ENCODE measurements at regions not wholly inside any gene's neighbourhood (a gene's known extent, or its start where the extent isn't known, plus 50 kb on each side); places are given as distances from the start of the nearest gene placed in this dataset.
"Not testable (repeated sequence)": the region's sequence is repeated elsewhere in the genome, so short reads cannot be mapped to it uniquely, and the experiment has no call there.

- DNase-seq (ENCODE audit: extremely low read depth, low read depth, low spot score) = no peak
These were observed 116.8 kb upstream of the SERPINE2 start for GRCh38 chr2:224155896-224156295.

- DNase-seq (ENCODE audit: extremely low read depth, low read depth, low spot score) = no peak
These were observed 116.3 kb upstream of the SERPINE2 start for GRCh38 chr2:224155371-224155770.

GRCh38 chr2:224151680-224152310 is 112.7 kb upstream of the SERPINE2 start:
- DNase-seq (ENCODE audit: extremely low read depth, low read depth, low spot score) = no peak

DNA sequence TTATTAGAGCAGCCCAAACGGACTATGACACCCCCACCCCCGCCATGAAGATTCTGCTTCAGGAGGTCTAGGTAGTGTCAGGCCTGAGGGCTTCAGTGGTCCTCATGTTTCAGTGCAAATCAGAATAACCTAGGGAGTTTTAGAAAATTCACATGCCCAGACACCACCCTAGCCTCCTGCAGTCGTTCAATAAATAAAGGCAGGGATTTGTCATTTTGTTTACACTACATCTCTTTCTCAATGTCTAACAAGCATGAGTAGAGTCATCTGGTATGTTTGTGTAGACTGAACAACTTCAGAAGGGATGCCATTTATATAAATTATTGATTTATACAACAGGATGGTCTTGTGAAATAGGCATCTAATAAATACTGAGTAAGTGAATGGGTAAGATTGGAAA is 112.1 kb upstream of the SERPINE2 start:
- no peak for DNase-seq (ENCODE audit: extremely low read depth, low read depth, low spot score)

- not testable (repeated sequence) for DNase-seq (ENCODE audit: extremely low read depth, low read depth, low spot score)
These were observed 109.0 kb upstream of the SERPINE2 start for GRCh38 chr2:224148058-224148457.

GRCh38 chr2:224147174-224147573 is 108.1 kb upstream of the SERPINE2 start:
- DNase-seq (ENCODE audit: extremely low read depth, low read depth, low spot score) = no peak

DNA sequence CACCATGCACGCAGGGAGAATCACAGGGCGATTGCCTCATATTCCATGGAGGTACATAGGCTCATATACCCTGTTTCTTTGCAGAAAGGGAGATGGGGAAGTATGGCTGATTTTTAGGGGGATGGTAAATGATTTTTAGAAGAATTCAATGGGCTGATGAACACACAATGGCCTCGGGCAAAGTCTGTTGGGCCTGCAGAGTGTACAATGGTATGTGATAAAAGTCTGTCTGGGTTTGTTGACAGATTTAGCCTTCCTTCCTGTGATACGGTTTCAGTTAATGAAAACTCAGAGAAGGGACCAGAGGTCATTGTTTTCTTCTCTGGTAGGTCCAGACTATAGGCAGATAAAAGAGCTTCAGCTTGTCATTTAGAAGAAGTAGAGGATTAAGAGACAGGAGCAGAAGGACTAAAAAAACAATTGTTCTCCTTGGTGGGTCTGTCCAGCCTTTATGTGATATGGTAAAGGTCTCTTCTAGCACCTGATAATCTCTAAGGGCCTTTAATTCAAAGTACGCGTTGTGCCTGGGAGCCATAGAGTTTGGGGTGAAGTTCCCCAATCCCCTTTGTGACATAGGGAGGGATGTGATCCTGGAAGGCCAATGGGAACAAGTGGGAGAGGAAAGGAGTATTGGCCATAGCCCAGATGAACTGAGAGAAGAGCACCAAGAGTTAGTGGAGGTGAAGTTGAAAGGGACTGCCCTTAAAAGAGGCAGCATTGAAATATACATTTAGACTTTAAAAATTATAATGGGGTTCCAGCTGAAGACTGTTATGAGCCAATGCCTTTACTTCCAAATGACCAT is 107.5 kb upstream of the SERPINE2 start:
- DNase-seq (ENCODE audit: extremely low read depth, low read depth, low spot score) = no peak

DNA sequence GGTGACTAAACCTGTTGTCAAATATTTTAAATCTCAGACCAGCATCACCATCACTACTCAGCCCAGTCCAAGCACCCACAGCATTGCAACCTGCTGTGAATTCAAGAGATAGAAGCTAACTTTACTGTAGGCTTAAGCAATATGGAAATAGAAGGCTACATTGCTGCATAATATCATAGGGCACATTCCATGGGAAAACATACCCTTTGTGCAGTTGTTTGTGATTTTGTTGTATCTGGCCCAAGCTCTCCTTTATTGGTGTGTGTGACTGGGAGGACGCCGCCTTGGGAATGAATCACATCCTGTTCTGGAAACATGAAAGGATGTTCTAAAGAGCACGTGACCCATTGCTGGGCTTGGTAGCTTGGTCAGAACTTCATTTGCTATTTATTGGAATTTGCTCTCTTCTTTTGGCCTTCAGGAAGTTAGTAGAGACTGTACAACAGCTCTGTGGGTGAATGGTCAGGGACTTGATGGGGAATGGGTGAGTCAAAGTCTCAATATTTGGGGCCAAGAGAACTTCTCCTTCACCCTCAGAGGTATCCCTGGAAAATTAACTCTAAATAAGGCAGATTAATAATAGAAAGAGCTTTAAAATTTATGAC is 106.8 kb upstream of the SERPINE2 start:
- peak; percentile 88 for DNase-seq (ENCODE audit: extremely low read depth, low read depth, low spot score)

DNA sequence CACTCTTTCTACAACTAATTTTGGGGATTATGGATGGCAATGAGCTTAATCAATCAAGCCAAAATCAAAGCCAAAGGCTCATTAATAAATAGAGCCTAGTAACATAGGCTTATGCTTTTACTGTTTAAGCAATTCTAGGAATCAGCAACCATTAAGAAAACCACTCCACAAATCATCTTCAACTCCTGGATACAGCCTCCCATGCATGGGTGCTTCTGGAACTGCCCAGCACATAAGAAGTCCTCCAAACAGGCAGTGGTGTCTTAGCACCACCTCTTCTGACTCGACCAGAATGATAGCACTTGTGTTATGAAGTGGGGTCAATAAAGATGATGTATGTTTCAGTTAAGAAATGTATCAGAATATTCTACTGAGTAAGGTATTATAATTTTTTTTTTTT is 104.4 kb upstream of the SERPINE2 start:
- no peak for DNase-seq (ENCODE audit: extremely low read depth, low read depth, low spot score)

DNA sequence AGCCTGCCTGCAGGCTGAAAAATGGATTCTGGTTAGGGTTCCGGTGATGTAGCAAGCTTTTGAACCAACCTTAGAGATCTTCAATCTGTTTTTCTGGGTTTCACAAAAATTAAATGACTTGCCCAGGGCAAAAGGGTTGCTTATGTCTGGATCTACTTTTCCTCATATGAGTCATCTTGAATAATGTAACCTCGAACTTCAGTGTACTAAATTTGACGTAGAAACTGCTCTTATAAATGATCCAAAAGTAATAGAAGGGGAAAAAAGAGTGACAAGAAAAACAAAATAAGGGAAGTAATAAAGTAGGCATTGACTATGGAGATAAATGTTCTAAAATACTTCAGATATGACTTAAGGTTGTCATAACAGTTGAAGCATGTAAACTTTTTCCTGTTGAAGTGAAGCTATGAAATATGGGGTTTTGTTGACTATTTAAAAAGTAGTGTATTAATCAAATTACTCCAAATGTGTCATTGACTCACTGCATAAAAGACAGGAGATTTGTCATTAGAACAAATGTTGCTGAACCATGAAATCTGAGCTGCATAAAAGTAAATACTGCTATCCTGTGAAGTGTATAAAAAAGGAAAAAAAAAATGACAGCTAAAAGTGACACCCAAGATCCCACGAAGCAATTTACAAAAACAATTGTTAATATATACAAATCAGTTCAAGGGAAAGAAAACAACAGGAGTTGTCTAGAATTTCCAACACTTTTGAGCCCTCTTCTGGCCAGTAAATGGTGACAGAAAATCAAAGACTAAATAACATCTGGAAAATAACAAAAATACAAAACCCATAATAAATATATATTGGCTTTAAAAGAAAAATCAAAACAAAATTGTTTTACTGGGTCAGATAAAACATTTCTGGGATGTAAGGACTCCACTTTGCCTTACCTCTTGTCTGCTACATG is 103.6 kb upstream of the SERPINE2 start:
- DNase-seq (ENCODE audit: extremely low read depth, low read depth, low spot score) = peak; percentile 29

GRCh38 chr2:224141304-224141703 is 102.2 kb upstream of the SERPINE2 start:
- no peak for DNase-seq (ENCODE audit: extremely low read depth, low read depth, low spot score)

DNA sequence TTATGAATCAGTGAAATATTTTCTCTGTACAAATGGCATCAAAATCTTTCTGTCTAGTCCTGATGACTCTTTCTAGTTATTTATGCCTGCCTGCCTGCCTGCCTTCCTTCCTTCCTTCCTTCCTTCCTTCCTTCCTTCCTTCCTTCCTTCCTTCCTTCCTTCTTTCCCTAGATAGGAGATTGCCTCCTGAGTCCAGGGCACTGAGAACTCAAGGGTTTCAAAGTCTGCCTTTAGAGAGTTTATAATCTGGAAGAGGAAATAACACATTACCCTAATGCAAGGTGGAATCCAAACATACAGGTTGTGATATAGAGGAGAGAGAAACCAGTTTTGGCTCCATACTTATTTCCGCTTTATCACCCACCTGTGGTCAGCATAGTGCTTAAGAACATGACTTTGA is 98.1 kb upstream of the SERPINE2 start:
- DNase-seq (ENCODE audit: extremely low read depth, low read depth, low spot score) = no peak

DNA sequence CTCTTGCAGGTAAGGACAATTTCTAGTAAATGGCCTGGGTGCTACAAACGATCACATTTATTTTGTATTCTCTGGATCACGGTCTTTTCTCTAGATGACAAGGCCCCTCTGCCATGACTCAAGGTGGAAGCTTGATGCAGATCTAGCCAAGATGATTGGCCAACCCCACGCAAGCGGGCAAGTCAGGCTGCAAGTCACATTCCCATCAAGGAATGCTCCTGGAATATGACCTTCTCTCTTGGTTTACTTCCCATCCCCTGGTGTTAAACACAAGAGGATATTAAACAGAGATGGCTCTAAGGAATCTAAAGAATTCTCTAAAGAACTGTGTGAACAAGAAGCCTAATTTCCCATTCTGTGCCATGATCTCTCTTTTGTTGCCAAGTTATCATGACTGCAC is 97.3 kb upstream of the SERPINE2 start:
- no peak for DNase-seq (ENCODE audit: extremely low read depth, low read depth, low spot score)

DNA sequence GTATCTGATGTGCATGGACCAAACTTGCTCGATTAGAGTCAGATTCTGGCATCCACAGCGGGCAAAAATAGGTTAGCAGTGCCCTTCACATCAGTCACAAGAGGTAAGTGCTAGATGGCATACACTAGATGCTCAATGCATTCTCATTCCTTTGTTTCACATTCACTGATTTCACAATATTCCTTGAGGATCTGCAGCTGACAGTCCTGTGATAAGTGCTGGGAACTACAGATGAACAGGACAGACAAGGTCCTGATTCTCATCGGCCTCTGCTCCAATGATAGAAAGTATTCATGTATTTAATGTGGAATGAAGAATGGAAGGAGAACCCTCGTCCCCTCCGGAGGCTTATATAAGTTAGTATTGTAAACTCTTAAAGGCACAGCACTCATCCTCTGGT is 96.8 kb upstream of the SERPINE2 start:
- no peak for DNase-seq (ENCODE audit: extremely low read depth, low read depth, low spot score)

DNA sequence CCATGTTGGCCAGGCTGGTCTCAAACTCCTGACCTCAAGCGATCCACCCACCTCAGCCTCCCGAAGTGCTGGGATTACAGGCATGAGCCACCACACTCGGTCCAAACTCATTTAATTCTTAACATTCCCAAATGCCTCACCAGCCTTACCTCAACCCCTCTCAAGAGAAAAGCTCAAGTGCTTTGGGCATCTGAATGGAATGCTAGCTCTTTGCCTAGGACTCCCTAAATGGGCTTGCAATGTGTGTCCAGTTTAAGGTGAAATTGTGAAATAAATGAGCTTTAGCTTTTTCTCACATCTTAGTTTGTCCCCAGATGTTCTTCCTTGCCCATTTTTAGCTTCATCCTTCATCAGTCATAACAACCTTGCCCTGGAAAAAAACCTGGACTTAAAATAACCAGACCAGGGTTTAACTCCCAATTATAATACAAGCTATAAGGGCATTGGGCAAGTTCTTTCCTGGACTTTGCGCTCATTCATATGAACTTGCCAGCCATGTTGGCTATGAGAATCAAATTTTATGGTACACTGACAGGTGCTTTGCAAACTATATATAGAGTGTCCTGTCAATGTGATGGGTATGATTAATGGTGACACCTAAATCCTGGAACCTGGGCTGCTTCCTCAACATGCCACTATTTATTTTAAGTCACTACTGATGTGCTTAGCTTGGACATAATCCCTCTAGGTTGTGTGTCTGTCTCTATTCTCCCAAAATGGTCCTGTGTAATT is 95.1 kb upstream of the SERPINE2 start:
- no peak for DNase-seq (ENCODE audit: extremely low read depth, low read depth, low spot score)

GRCh38 chr2:224133387-224133786 is 94.3 kb upstream of the SERPINE2 start:
- DNase-seq (ENCODE audit: extremely low read depth, low read depth, low spot score) = no peak

- DNase-seq (ENCODE audit: extremely low read depth, low read depth, low spot score) = no peak
These were observed 88.9 kb upstream of the SERPINE2 start for GRCh38 chr2:224127871-224128501.

- no peak for DNase-seq (ENCODE audit: extremely low read depth, low read depth, low spot score)
These were observed 87.4 kb upstream of the SERPINE2 start for GRCh38 chr2:224126440-224126839.

DNA sequence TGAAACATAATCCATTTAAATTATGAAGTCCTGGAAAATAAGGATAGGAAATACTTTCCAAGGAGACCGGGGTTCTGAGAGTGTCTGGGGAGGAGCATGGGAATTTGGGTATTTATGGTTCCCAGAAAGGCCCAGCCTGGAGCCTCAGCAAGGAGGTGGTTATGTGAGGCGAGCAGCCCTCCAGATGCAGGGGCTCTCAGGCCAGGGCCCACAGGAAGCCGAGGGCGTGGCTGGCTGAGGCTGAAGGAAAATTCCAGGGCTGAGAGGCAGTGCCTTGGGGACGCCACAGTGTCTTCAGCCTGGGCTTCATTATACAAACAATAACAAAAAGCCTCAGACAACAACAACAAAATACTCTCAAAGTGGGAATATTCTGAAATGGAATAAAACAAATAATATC is 86.9 kb upstream of the SERPINE2 start:
- DNase-seq (ENCODE audit: extremely low read depth, low read depth, low spot score) = no peak

DNA sequence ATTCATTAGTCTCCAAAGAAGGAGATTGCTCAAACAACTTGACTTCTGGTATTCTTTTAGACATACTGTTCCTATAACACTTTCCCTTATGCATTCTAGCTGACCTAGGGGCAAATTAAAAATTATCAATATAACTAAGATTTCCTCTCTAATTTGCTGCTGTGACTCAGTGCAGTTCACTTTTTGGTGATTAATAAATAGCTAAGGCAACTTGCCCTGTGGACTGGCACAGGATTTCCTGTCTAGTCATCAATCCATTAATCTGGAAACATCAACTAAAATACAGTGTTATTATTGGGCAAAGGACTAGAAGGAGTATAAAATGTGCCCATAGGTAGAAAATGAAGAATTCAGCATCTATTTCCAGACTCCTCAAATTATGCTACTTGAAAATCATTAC is 83.5 kb upstream of the SERPINE2 start:
- DNase-seq (ENCODE audit: extremely low read depth, low read depth, low spot score) = peak; percentile 29
